GM12874 (cell line): ENCODE measurements at regions not wholly inside any gene's neighbourhood (a gene's known extent, or its start where the extent isn't known, plus 50 kb on each side); places are given as distances from the start of the nearest gene placed in this dataset.

Experiments used
- TF ChIP-seq, protein P1 (sequence below): IDR thresholded peaks from 2 replicates; pipeline ENCODE4 v1.5.1; 2011; ENCODE audit warnings: low read depth, mild to moderate bottlenecking, control low read depth, low read length, moderate library complexity; ENCODE audit not compliant: insufficient read depth

DNA sequence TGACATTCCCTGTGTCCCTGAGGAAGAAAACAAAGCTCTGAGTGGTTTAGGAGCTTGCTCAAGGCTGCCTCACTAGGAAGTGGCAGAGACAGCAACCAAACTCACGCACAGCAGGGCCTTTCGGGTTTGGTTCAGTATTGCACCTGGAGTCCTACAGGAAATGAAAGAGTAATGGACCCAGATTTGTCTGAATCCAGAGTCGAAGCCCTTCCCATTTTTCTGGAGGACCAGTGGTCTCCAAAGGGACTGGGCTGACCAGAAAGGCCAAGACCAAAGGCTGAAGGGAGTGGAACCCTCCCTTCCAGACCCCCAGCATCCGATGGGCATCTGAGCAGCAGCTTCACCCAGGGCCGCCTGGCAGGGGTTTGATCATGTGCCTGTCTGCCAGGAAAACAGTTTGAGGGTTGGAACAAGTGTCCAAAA lies 85.5 kb upstream of the RPL38 start:
- TF ChIP-seq, protein P1, sequence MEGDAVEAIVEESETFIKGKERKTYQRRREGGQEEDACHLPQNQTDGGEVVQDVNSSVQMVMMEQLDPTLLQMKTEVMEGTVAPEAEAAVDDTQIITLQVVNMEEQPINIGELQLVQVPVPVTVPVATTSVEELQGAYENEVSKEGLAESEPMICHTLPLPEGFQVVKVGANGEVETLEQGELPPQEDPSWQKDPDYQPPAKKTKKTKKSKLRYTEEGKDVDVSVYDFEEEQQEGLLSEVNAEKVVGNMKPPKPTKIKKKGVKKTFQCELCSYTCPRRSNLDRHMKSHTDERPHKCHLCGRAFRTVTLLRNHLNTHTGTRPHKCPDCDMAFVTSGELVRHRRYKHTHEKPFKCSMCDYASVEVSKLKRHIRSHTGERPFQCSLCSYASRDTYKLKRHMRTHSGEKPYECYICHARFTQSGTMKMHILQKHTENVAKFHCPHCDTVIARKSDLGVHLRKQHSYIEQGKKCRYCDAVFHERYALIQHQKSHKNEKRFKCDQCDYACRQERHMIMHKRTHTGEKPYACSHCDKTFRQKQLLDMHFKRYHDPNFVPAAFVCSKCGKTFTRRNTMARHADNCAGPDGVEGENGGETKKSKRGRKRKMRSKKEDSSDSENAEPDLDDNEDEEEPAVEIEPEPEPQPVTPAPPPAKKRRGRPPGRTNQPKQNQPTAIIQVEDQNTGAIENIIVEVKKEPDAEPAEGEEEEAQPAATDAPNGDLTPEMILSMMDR: no peak

DNA sequence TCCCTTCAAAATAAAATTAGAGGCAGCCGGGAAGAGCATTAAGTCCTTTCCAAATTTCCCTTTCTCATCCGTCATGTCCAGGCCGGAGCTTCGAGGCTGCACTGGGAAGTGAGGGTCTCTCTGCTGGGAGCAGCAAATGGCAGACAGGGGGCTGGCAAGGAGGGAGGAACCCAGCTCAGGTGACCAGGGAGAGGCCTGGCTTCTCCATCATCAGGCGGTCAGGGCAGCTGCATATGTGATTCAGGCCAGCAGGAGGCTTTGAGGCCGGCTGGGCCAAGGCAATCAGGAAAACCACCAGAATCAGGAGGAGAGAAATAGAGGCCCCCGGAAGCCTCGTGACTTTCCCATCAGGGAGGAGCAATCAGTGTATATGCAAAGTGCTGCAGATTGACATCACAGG lies 85.0 kb upstream of the RPL38 start:
- TF ChIP-seq, protein P1: no peak

DNA sequence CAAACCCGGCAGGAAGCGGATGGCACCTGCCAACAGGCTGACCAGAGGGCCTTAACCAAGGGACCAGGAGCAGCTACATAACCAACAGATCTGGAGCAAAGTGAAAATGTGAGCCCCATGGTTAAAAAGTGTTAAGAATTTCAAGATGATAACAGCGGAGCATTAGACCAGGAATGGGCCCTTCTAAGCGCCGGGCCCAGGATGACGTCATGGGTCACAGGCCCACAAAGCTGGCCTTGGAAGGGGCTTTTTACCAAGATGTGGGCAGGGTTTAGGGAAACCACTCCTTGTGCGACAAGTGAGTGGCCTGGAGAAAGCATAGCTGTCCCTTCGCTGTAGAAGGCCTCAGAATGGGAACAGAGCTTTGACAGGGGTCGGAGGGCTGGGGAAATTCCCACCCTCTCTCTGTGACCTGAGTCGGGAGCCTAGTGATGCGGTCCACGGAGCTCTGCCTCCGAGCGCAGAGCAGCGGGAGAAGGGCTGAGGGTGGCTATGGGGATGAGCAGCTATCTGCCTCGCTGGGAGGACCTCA lies 84.4 kb upstream of the RPL38 start:
- TF ChIP-seq, protein P1: no peak

- TF ChIP-seq, protein P1: no peak
Observed at GRCh38 chr17:74119965-74120364, 83.5 kb upstream of the RPL38 start.

DNA sequence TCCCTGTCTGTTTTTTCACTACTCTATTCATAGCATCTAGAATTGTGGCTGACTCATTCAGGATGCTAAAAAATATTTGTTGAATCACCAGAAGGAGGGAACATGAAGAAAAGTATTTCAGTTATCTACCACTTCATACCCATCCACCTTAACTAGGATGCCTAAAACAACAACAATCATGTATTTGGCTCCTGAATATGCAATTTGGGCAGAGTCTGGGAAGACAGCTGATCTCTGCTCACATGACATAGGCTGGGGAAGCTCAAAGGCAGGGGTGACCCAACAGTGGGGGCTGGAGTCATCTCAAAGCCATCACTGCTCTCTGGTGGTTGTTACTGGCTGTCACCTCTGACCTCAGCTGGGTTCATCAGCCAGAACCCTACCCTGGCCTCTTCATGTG lies 80.1 kb upstream of the RPL38 start:
- TF ChIP-seq, protein P1: no peak

DNA sequence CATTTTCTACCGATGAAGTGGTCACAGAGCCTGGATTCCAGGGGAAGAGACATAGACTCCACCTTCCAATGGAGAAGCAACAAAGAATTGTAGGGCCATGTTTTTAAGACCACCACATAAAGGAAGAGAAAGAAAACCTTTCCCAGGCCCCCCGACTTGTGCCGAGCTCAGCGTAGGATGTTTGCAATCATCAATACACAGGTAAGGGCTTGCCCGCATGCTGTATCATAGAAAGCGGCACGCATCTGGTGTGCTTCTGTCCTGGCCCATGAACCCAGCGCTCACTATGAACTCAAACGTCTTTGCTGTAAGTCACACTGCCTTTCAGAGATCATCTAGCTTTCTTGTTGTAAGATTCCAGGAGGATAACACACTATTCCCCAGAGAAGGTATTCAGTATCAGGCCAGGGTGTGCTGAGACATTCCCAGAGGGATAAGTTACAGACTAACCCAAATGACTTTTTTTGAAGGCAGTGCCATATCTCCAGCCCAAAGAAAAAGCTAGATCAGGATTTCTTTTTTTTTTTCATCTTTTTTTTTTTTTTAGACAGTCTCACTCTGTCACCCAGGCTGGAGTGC lies 79.5 kb upstream of the RPL38 start:
- TF ChIP-seq, protein P1: no peak

DNA sequence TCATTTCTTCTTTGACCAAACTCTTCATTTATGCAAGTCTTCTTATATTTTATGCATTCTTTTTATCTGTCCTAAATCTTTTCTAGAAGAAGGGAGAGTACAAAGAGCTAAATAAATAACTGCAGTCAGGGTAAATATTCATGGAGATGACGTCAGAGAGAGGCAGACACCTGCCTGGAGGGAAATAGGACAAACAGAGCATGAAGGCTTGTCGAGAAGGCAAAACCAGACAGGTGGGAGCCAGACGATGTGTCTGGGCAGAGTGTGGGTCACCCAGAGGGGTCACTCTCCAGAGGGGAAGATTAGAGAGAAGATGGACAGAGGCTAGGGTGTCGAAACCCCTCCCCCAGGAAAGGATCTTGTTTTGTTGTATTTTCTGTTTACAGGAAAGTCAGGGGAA lies 78.3 kb upstream of the RPL38 start:
- TF ChIP-seq, protein P1: no peak
